ENCODE measurements at regions not wholly inside any gene's neighbourhood (a gene's known extent, or its start where the extent isn't known, plus 50 kb on each side); places are given as distances from the start of the nearest gene placed in this dataset.

- no peak for TF ChIP-seq CTCF (IDR thresholded peaks at IDR 0.05; ENCODE audit: borderline replicate concordance, insufficient read depth, low read depth, low read length)
- no peak overlapping the region for H3K4me3 ChIP-seq (ENCODE audit: low read depth, low read length)
These were observed 1011.7 kb downstream of the GATA3 start for GRCh38 chr10:9066152-9066551.

GRCh38 chr10:9068003-9068402 lies 1013.5 kb downstream of the GATA3 start:
- no peak for TF ChIP-seq CTCF (IDR thresholded peaks at IDR 0.05; ENCODE audit: borderline replicate concordance, insufficient read depth, low read depth, low read length)
- no peak overlapping the region for H3K4me3 ChIP-seq (ENCODE audit: low read depth, low read length)

- no peak for TF ChIP-seq CTCF (IDR thresholded peaks at IDR 0.05; ENCODE audit: borderline replicate concordance, insufficient read depth, low read depth, low read length)
- H3K4me3 ChIP-seq (ENCODE audit: low read depth, low read length), result no peak overlapping the region
These were observed 1014.6 kb downstream of the GATA3 start for GRCh38 chr10:9069136-9069535.

- TF ChIP-seq CTCF (IDR thresholded peaks at IDR 0.05; ENCODE audit: borderline replicate concordance, insufficient read depth, low read depth, low read length), result no peak
- H3K4me3 ChIP-seq (ENCODE audit: low read depth, low read length), result no peak overlapping the region
These were observed 1020.9 kb downstream of the GATA3 start for GRCh38 chr10:9075420-9075819.

GRCh38 chr10:9076066-9076465 lies 1021.6 kb downstream of the GATA3 start:
- no peak for TF ChIP-seq CTCF (IDR thresholded peaks at IDR 0.05; ENCODE audit: borderline replicate concordance, insufficient read depth, low read depth, low read length)
- no peak overlapping the region for H3K4me3 ChIP-seq (ENCODE audit: low read depth, low read length)

GRCh38 chr10:9081253-9081652 lies 1026.8 kb downstream of the GATA3 start:
- TF ChIP-seq CTCF (IDR thresholded peaks at IDR 0.05; ENCODE audit: borderline replicate concordance, insufficient read depth, low read depth, low read length), result no peak
- no peak overlapping the region for H3K4me3 ChIP-seq (ENCODE audit: low read depth, low read length)

- TF ChIP-seq CTCF (IDR thresholded peaks at IDR 0.05; ENCODE audit: borderline replicate concordance, insufficient read depth, low read depth, low read length), result no peak
- H3K4me3 ChIP-seq (ENCODE audit: low read depth, low read length), result no peak overlapping the region
These were observed 1027.5 kb downstream of the GATA3 start for GRCh38 chr10:9081961-9082360.

Data from GM12875 (cell line).